ENCODE measurements at regions not wholly inside any gene's neighbourhood (a gene's known extent, or its start where the extent isn't known, plus 50 kb on each side); places are given as distances from the start of the nearest gene placed in this dataset.
A peak's percentile ranks its signal among the peaks of the same experiment; 100 is the strongest.

GRCh38 chr10:78584681-78585080 is 484.1 kb upstream of the ZMIZ1 start:
- Histone ChIP-seq H3K36me3 (ENCODE audit: control insufficient read depth in 4 of 4, insufficient read depth in 4 of 4, low read length in 4 of 4) (no peaks in the 10 kb centered on the region), H3K4me1 (ENCODE audit: control insufficient read depth in 5 of 5, insufficient read depth in 5 of 5, low read length in 5 of 5) (peaks cover 2 to 46% (median 11%) of the 10 kb centered on the region in 5 donors), H3K9ac (ENCODE audit: insufficient read depth in 1 of 2, low read length in 2 of 2) (no peak overlapping the region), H3K4me3 (no peak overlapping the region), H3K27ac (ENCODE audit: low read depth in 1 of 2, low read length in 1 of 2) (no peak overlapping the region), H3K9me3 (ENCODE audit: control insufficient read depth in 4 of 4, insufficient read depth in 3 of 4, low read length in 3 of 4) (peaks cover 0 to 3% (median 0%) of the 10 kb centered on the region in 4 donors), H3K27me3 (ENCODE audit: control insufficient read depth in 3 of 3, insufficient read depth in 3 of 3, low read length in 2 of 3) (no peaks in the 10 kb centered on the region)
- WGBS, 2 donors = 78 to 80% methylated on average over 7 of the region's 7 CpGs
- DNase-seq (peak; percentile 64 to 77 (median 73)), ATAC-seq (ENCODE audit: insufficient read depth, low FRiP score) (no peak)
- no peak for TF ChIP-seq CTCF (IDR thresholded peaks at IDR 0.05; ENCODE audit: control extremely low read depth, extremely low read depth)

GRCh38 chr10:78585952-78586351 is 482.8 kb upstream of the ZMIZ1 start:
- Histone ChIP-seq H3K4me3 (no peak overlapping the region), H3K36me3 (ENCODE audit: control insufficient read depth in 4 of 4, insufficient read depth in 4 of 4, low read length in 4 of 4) (no peaks in the 10 kb centered on the region), H3K27me3 (ENCODE audit: control insufficient read depth in 3 of 3, insufficient read depth in 3 of 3, low read length in 2 of 3) (no peaks in the 10 kb centered on the region), H3K9me3 (ENCODE audit: control insufficient read depth in 4 of 4, insufficient read depth in 3 of 4, low read length in 3 of 4) (peaks cover 0 to 3% (median 0%) of the 10 kb centered on the region in 4 donors), H3K9ac (ENCODE audit: insufficient read depth in 1 of 2, low read length in 2 of 2) (no peak overlapping the region), H3K4me1 (ENCODE audit: control insufficient read depth in 5 of 5, insufficient read depth in 5 of 5, low read length in 5 of 5) (peaks cover 2 to 36% (median 11%) of the 10 kb centered on the region in 5 donors), H3K27ac (ENCODE audit: low read depth in 1 of 2, low read length in 1 of 2) (no peak overlapping the region)
- WGBS, 2 donors = 93 to 94% methylated on average over 4 of the region's 4 CpGs
- no peak for ATAC-seq (ENCODE audit: insufficient read depth, low FRiP score)
- TF ChIP-seq CTCF (IDR thresholded peaks at IDR 0.05; ENCODE audit: control extremely low read depth, extremely low read depth) = no peak
- no peak for DNase-seq

GRCh38 chr10:78588194-78588811 is 480.5 kb upstream of the ZMIZ1 start:
- H3K9me3 ChIP-seq (ENCODE audit: control insufficient read depth in 4 of 4, insufficient read depth in 3 of 4, low read length in 3 of 4) = peaks cover 0 to 1% (median 0%) of the 10 kb centered on the region in 4 donors
- H3K9ac ChIP-seq (ENCODE audit: insufficient read depth in 1 of 2, low read length in 2 of 2) = no peak overlapping the region
- peak overlapping the region; percentile 26 to 61 for H3K27ac ChIP-seq (ENCODE audit: low read depth in 1 of 2, low read length in 1 of 2)
- H3K4me3 ChIP-seq = no peak overlapping the region
- H3K27me3 ChIP-seq (ENCODE audit: control insufficient read depth in 3 of 3, insufficient read depth in 3 of 3, low read length in 2 of 3) = no peaks in the 10 kb centered on the region
- no peak for TF ChIP-seq CTCF (IDR thresholded peaks at IDR 0.05; ENCODE audit: control extremely low read depth, extremely low read depth)
- WGBS, 2 donors = 65 to 73% methylated on average over 9 of the region's 9 CpGs
- H3K36me3 ChIP-seq (ENCODE audit: control insufficient read depth in 4 of 4, insufficient read depth in 4 of 4, low read length in 4 of 4) = no peaks in the 10 kb centered on the region
- DNase-seq (peak; percentile 92 to 97 (median 94)), ATAC-seq (ENCODE audit: insufficient read depth, low FRiP score) (peak; percentile 41)
- peaks cover 4 to 37% (median 11%) of the 10 kb centered on the region in 5 donors for H3K4me1 ChIP-seq (ENCODE audit: control insufficient read depth in 5 of 5, insufficient read depth in 5 of 5, low read length in 5 of 5)

GRCh38 chr10:78589687-78590086 is 479.1 kb upstream of the ZMIZ1 start:
- no peak overlapping the region for H3K27ac ChIP-seq (ENCODE audit: low read depth in 1 of 2, low read length in 1 of 2)

More at GRCh38 chr10:78589687-78590086, 479.1 kb upstream of the ZMIZ1 start:
- 85 to 94% methylated on average over 3 of the region's 3 CpGs for WGBS, 2 donors
- Histone ChIP-seq H3K9me3 (ENCODE audit: control insufficient read depth in 4 of 4, insufficient read depth in 3 of 4, low read length in 3 of 4) (peaks cover 0 to 1% (median 0%) of the 10 kb centered on the region in 4 donors), H3K4me1 (ENCODE audit: control insufficient read depth in 5 of 5, insufficient read depth in 5 of 5, low read length in 5 of 5) (peaks cover 4 to 31% (median 8%) of the 10 kb centered on the region in 5 donors), H3K36me3 (ENCODE audit: control insufficient read depth in 4 of 4, insufficient read depth in 4 of 4, low read length in 4 of 4) (no peaks in the 10 kb centered on the region), H3K9ac (ENCODE audit: insufficient read depth in 1 of 2, low read length in 2 of 2) (no peak overlapping the region), H3K4me3 (no peak overlapping the region), H3K27me3 (ENCODE audit: control insufficient read depth in 3 of 3, insufficient read depth in 3 of 3, low read length in 2 of 3) (no peaks in the 10 kb centered on the region)
- no peak for TF ChIP-seq CTCF (IDR thresholded peaks at IDR 0.05; ENCODE audit: control extremely low read depth, extremely low read depth)
- ATAC-seq (ENCODE audit: insufficient read depth, low FRiP score) (no peak), DNase-seq (no peak)

Measured in lung (tissue), 11 donors.